ENCODE measurements at regions not wholly inside any gene's neighbourhood (a gene's known extent, or its start where the extent isn't known, plus 50 kb on each side); places are given as distances from the start of the nearest gene placed in this dataset.
"Not testable (repeated sequence)": the region's sequence is repeated elsewhere in the genome, so short reads cannot be mapped to it uniquely, and the experiment has no call there.

DNA sequence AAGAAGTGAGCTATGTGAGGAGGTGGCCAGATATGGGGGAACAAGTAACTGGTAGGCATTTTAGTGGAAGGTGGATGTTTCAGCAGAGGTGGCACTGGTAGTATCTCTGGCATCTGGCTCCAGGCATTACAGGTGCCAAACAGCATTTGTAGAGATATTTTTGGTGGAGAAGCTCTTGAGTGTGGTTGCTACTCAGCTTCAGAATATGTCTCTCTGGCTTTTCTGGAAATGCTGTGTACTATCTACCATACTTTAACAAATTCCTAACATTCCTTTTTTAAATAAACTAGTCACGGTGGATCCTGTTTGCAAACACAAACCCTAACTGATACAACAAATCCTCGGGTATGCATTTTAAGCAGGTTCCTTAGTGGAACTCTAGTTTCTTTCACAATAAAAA lies 128.0 kb downstream of the BARX2 start:
- DNase-seq = no peak

DNA sequence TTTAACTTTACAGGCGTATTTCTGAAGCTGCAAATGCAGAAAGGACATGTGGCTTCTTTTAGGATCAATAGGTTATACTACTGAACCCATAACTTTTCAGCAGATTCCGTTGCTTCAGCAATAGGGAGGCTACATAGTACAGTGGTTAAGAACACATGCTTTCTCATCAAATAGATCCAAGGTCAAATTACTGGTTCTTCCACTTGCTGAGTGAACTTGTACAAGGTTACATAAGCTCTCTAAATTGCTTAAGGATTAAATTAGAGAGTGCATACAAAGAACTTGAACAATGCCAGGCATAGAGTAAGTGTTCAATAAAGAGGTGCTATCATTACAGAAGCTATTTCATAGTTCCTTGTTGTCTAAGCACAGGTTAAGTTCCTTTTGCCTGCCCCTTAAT lies 129.6 kb downstream of the BARX2 start:
- DNase-seq = no peak

DNA sequence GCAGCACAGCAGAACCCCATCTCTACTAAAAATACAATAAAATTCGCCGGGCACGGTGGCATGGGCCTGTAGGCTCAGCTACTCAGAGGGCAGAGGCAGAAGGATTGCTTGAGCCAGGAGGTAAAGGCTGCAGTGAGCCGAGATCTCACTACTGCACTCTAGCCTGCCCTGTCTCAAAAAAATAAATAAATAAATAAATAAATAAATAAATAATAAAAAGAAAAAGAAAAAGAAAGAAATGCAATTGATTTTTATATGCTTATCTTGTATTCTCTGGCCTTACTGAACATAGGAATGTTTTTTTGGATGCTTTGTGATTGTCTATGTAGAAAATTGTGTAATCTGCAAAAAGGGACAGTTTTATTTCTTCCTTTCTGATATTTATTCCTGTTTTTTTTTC lies 132.5 kb downstream of the BARX2 start:
- DNase-seq = no peak

DNA sequence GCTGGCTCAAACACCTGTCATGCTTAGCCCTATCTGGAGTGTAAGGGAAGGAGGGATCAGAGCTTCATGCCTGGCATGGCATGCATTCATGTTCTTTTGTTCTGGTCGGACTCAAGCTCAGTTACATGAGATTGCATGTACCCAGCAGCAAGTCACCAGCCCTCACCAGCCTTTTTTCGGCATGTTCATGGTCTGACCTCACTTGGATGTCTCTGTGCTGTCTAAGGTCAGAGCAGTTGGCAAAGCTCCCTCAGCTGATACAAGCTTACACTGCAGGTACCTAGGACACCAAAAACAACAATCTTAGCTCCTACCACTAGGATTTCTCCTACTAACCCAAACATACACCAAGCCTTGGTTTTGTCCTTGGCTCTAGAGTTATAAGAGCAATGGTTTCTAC lies 152.6 kb downstream of the BARX2 start:
- no peak for DNase-seq

DNA sequence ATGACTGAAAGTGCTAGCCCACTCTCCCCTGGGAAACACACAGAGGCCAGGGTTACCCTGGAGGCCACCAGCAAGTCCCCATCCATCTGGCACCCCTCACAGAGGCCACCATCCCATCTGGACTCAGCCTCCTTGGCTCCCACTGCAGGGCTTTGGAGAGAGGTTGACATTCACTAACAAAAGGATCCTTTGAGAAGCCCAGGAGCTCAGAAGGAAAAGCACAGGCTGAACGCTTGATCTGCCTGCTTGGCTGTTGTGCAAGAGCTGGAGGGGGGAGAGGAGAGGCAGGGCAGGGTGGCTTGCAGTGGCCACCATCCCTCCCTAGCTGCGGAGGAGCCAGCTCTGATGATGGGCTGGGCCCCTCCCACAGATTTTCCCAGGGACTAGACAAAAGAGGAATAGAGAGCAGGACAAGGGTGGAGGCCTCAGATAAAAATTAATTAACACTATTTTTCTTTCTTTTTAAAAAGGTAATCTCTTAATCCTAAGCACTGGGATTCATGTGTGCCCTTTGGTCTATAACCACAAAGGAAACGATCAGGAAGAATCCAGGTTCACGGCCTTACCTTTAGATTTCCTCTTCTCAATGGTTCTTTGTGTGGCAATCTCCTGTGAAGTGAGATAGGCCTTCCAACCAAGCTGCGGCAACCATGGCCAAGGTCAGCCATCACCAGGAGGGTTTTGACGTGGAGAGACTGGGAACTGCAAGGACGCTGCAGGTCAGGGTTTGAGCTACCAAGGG lies 154.7 kb downstream of the BARX2 start:
- DNase-seq = no peak

DNA sequence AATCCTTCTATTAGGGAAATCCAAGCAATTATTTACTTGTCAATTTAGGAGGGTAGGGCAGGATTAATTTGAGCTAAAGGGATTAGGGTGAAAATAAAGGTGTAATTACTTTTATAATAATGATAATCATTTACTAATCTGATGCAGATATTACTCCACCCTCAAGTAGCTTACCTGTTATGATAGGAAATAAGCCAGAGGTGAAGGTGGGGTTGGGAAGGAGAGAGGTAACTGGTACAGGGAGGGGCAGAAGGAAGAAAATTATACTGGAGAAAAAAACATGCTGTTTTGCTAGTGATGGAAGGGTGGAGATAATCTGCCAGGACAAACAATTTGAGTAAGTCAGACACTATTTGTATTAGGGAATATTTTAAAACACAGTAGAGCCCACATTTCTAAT lies 157.7 kb downstream of the BARX2 start:
- no peak for DNase-seq

DNA sequence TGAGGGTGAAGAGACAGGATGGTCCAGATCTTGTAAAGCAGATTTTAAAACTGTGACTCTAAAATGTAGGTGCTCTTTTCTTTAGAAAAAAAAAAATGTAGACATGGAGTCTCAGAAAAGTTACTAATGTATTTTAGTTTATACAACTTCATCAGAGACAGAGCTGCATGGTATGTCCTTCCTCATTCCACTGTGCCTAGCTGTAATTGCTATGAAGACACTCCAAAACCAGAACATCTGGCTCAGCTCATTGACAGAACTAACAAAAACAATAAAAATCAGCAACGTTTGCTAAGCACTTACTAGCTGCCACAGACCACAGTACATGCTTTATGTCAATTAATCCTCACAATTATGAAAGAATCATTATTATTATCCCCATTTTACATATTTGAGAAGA lies 160.7 kb downstream of the BARX2 start:
- DNase-seq = no peak

DNA sequence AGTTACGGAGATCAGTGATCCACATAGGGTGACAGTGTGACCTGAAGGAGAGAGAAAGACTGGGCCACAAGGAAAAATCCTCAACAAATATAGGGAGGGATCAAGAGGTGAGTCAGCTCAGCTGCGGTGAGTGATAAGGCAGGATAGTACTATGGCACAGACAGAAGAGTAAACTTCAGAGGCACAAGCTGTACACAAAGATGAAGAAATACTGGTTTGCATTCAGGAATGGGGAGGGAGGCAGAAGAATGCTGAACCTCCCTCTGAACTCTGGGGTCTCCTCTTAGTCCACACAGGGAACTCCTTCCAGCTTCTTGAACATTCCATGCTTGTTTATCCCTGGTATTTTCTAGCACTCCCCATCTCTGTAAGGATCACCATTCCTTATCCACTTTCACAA lies 162.7 kb downstream of the BARX2 start:
- no peak for DNase-seq

DNA sequence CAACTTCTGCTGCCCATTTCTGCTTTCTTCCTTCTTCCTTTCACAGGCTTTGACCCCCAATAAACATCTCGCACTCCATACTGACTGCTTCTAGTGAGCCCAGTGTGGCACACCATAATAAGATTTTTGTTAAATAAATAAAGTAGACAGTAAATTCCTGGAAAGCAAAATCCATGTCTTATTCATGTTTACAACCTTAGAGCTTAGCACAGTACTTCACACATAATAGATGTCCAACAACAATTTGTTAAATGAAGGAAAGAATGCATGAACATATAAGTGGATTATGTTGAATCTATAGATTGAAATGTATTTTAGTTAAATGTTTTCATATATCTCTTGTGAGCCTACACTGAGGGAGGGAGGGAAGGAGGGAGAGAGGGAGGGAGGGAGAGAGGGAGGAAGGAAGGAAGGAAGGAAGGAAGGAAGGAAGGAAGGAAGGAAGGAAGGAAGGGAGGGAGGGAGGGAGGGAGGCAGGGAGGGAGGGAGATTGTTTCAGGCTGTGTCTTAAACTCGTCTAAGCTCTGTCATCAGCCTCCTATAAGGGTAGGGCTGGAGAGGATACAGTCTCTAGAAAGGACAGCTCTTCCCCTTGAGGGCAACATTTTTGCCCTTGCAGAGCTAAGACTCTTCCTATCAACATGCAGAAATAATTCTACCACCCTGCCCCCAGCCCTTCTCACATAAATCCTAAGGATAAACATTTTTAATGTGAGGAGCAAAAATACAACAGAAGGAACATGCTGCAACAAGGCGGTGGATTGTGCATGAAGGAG lies 168.1 kb downstream of the BARX2 start:
- no peak for DNase-seq

DNA sequence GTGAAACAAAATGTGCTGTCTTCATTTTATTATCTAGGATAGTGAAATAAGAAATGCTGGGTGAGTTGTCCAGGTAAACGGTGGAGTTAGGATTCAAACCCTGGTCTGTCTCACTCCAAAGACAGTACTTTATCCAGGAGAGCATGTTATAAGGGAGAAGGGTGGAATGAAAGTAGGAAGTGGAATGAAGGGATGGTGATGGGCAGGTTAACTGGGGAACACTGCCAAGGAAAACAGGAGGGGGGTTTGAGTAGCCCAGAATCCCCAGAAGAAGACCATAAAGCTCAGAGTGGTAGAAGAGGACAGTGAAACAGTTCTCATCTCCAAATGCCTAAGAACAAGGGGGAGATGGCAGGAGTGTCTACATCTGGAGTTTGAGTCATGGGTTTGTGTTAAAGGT lies 169.0 kb downstream of the BARX2 start:
- DNase-seq = no peak

DNA sequence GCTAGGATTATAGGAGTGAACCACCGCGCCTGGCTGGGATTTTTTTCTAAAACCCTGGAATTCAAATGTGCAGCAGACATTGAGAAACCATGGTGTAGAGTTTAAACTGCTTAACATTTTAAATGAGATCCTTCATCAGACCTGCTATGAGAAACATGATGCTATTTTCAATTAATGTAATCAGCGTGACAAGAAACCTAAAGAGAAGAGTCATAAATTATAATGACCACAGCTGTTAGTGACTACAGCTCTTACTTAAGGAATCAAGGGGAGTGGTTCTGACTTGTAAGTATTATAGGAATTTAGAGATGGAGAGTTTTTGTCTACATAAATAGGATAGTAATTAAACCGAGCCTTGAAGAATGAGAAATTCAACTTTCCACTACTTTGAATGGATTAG lies 170.6 kb downstream of the BARX2 start:
- DNase-seq = no peak

DNA sequence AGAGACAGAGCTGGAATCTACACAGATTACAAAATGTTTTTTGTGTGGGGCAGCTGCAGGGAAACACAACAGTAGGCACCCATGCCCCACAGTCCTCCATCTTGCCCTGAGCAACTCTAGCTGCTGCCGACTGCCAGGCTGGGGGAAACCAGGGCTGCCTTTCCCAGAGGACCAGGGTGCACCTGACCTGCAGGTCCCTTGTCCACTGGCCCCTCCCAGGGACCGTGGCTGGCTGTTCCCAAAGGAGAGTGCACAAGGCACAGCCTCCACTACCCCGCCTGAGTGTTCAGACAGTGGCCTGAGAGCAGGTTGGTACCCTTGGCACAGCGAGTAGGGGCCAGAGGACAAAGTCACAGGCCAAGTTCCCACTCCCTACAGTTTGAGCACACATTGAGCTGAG lies 181.8 kb downstream of the BARX2 start:
- DNase-seq = no peak

DNA sequence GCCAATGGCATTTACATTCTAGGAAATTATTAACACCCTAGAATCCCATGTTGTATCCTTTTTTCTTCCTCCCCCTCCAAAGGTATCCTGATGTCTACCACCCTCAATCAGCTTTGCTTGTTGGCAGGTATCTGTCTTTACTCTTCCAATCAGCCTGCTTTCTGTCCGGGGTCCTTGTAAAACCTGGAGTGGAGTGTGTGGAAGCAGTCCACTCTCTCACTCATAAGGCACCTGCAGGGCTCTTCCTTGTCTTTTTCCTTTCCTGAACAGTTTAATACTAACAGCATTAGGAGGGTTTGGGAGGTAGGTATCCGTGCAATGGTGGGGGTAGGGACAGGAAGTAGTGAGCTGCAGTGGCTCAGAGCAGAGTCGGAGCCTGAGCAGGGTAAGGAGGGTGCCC lies 193.4 kb downstream of the BARX2 start:
- DNase-seq = no peak

DNA sequence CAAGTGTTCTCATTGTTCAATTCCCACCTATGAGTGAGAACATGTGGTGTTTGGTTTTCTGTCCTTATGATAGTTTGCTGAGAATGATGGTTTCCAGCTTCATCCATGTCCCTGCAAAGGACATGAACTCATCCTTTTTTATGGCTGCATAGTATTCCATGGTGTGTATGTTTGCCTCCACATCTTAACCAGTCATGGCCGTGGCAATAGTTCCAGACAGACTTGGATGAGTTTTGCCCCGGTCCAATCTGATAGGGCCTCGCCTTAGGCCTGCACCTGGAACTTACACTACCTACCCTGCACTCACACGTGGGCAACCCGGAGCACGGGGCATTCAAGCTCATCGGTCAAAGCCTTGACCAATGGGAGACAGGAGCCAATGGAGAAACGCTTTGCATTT lies 197.0 kb downstream of the BARX2 start:
- not testable (repeated sequence) for DNase-seq

DNA sequence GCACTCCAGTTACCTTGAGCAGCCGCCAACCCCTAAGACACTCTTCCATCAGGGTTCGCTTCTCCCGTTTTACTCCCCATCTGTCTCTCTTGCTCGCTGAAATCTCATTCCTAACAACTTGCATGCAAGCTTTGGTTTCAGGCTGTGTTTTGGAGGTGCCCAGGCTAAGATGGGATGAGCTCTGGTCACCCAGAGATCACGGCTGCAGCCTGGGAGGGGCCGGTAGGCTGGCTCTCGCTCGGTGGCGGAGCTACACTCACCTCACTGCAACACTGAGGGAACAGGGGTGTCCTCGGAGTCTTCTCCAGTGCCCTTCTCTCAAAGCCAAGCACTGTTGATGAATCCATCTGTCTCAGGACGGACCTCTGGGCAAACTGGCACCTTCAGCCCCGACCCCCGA lies 197.5 kb downstream of the BARX2 start:
- DNase-seq = no peak

DNA sequence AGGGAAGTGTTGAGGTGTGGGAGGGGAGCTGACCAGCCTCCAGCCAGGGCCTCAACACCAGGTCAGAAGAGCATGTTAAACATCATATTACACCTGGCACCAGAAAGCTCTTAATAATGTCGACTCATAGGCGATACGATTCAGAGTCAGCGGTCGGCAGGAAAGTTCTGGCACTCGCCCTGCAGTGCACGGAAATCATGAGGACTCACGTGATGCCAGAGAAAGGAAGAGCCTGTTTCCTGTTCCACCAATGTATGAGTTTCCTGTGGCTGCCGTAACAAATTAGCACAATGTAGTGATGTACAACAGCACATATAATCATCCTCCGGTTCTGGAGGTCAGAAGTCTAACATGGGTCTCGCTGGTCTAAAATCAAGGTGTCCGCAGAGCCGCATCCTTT lies 198.8 kb downstream of the BARX2 start:
- DNase-seq = no peak

DNA sequence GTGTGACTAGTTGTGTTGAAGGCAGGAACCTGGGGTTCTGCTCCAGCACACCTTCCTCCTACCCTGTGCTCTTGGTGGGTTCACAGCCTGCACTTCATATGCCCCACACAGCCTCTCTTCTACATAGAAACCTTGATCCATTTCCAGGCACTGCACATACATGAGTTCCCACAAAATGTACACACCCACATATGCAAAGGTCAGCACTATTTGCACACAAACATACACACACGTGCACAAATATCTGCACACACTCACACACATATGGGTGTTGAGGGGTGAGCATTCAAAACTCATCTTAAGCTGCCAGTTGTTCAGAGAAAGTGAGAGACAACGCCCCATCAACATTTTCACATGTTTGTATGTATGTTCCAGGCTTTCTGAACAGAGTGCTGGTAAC lies 201.0 kb downstream of the BARX2 start:
- DNase-seq = no peak

DNA sequence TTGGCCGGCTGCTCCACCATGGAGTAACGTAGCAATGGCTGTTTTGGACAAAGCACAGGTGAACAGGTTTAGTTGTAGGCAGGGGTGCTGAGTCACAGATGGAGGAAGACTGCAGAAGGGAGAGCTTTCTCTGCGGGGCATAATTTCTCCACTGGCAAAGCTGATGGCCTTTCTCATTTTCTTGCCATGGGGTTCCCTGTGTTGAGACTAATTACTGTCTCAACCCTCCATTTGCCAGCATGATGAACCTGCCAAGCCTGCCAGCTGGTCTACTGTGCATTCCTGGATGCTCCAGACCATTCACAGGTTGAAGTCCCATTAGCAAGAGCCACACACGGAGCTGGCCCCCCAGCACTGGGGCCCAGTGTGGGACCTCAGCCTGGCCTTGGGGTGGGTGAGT lies 202.4 kb downstream of the BARX2 start:
- DNase-seq = no peak

DNA sequence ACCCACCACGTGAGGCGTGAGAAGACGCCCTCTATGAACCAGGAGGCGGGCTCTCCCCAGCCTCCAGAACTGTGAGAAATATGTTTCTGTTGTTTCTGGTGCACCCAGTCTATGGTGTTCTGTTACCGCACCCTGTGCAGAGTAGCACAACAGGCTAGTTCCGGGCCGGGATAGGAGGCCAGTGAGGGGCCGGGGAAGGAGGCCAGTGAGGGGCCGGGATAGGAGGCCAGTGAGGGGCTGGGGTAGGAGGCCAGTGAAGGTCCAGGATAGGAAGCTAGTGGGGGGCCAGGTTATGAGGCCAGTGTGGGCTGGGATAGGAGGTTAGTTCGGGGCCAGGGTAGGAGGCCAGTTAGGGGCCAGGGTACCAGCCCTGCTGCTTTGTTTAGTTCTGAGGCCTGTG lies 204.6 kb downstream of the BARX2 start:
- DNase-seq = no peak

DNA sequence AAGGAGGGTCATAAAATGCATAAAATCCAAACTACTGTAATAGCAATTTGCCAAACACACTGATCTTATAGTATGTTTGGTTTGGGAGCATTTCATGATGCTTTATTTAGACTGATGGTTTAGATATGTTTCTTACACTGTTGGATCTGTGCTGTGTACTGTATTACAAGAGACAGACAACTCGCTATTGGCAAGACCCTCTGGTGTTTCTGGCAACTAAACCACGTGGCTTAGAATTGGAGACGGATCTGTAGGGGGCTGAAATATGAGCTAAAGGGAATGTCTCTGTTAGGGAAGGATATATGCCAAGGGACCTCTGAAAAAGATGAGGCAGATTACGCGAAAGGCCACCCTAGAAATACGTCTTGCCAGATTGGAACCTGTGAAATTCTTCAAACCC lies 208.7 kb downstream of the BARX2 start:
- DNase-seq = no peak

DNA sequence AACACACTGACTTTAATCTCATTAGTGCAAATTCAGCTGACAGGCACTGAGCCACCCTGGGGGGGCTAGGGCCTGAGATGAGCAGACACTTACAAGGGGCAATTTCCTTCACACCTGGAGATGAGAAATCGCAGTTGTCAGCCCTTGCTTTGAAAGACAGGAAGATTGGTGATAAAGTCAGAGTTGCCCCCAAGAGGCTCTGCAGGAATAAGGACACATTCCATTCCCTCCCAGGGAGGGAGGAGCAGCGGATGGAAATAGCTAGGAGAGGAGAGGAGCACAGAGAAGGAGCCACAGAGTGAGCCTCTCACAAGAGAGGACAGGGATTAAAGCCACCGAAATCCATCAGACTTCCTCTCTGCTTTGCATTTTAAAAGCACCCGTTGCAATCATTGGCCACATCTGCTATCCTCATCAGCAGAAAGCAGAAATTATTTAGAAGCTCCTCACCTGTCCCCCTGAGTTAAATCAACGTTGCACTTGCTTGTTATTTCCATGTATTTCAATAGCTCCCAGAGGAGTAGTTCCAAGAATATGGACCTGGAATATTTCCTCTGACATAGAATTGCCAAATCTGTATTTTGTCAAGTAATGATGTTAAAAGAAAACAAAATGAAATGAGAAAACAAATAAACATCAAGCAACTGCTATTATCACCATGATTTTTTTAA lies 213.7 kb downstream of the BARX2 start:
- no peak for DNase-seq

DNA sequence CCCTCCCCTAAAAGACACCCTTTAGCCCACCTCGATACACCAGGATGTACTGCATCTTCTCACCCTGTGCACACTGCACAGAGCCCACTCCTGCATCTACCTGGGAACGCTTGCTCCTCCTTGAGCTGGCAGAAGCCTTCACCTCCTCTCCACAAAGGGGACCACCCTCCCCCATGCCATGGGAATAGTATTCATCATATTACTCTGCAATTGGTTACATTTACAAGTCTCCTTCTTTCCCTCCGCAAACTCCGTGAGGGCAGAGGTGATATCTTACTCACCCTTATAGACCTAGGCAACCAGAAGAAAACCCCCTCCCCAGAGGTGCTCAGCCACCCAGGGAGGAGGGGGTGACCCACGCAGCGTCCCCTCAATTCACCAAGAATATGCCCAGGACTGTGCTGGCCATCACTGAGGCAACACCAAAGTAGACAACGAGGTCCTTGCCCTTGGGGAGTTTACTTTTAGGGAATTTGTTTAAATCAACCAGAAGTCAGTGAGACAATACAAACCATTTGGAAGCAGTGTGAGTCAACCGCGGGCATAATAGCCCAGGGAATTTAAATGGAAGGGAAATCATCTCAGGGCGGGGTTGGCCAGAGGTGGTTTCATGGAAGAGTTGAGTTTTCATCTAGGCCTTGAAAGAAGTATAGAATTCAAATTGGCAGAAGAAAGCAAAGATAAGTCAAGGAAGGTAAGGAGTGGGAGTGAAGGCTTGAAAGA lies 214.5 kb downstream of the BARX2 start:
- DNase-seq = peak; percentile 32

DNA sequence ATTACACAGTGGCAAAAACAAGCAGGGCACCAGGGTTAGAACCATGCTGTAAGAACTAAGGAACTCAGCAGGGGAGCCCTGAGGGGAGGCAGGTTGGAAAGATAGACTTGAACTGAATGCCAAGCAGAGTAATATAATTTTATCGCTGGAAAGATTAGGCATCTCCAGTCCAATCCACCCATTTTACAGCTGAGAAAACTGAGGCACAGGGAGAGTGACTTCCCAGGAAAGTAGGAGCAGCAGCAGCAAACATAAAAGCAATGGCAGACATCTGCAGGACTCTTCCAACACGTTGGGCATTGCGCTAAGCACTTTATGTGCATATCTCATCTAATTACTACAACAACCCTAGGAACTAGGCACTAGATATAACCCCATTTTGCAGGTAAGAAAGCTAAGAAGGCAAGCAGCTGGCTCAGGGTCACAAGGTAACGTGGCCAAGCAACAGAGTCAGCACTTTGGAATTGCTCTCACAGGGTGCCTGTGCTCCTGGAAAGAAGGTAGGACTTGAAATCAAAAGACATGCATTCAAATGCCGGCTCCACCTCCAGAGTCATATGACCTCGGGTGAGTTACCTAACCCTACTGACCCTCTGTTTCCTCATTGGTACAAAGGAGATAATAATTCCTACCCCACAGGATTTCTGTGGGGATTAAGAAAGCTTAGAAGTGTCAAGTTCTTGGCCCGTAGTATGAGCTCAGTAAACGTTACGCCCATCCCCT lies 215.3 kb downstream of the BARX2 start:
- DNase-seq = peak; percentile 1

All from activated CD8-positive, alpha-beta memory T cell treated with anti-CD3 and anti-CD28 coated beads for 24 hours (primary cell).